GM06990 (cell line): ENCODE measurements at regions not wholly inside any gene's neighbourhood (a gene's known extent, or its start where the extent isn't known, plus 50 kb on each side); places are given as distances from the start of the nearest gene placed in this dataset.

Experiments
- DNase-seq: peaks from one replicate; pipeline ENCODE4 v3.0.0-alpha.2; 2011; ENCODE audit not compliant: insufficient read length; ENCODE audit errors: extremely low read depth
- H3K27me3 ChIP-seq: replicated peaks from 2 replicates; pipeline ENCODE4 v1.6.0; 2011; ENCODE audit warnings: low read length; ENCODE audit not compliant: control insufficient read depth, insufficient read depth
- H3K36me3 ChIP-seq: 2 replicates; pipeline ENCODE4 v1.5.1; 2011; ENCODE audit warnings: low read length; ENCODE audit not compliant: control insufficient read depth, insufficient read depth
- H3K4me3 ChIP-seq: replicated peaks from 2 replicates; pipeline ENCODE4 v1.5.1; 2011; ENCODE audit warnings: low read depth, mild to moderate bottlenecking, control low read depth, low read length
- TF ChIP-seq, protein P1 (sequence below): IDR thresholded peaks from 2 replicates; pipeline ENCODE4 v1.5.1; 2011; ENCODE audit warnings: low read length, control low read depth, mild to moderate bottlenecking, inconsistent platforms; ENCODE audit not compliant: insufficient read depth, poor library complexity, severe bottlenecking

DNA sequence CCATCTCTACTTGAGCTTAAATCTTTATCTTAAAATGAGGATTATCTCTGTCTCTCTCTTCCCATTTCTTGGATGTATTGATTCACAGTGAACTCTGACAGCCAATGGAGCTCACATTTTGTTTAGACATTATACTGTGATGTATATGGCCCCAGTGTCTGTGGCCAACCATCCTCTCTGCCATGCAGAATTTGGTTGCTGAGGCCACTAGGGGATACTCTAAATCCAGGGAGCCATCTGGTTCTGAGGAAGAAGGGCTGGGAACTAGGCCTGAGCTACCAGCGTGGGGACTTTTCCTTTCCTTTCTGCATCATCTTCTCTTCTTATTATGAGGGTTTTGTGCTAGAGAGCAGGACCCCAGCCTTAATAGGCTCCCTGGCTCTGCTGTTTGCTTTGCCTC lies 59.1 kb upstream of the RIPOR2 start:
- DNase-seq = no peak
- no peak overlapping the region for H3K4me3 ChIP-seq
- TF ChIP-seq, protein P1, sequence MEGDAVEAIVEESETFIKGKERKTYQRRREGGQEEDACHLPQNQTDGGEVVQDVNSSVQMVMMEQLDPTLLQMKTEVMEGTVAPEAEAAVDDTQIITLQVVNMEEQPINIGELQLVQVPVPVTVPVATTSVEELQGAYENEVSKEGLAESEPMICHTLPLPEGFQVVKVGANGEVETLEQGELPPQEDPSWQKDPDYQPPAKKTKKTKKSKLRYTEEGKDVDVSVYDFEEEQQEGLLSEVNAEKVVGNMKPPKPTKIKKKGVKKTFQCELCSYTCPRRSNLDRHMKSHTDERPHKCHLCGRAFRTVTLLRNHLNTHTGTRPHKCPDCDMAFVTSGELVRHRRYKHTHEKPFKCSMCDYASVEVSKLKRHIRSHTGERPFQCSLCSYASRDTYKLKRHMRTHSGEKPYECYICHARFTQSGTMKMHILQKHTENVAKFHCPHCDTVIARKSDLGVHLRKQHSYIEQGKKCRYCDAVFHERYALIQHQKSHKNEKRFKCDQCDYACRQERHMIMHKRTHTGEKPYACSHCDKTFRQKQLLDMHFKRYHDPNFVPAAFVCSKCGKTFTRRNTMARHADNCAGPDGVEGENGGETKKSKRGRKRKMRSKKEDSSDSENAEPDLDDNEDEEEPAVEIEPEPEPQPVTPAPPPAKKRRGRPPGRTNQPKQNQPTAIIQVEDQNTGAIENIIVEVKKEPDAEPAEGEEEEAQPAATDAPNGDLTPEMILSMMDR = no peak
- no peaks in the 10 kb centered on the region for H3K27me3 ChIP-seq
- no peaks in the 10 kb centered on the region for H3K36me3 ChIP-seq

DNA sequence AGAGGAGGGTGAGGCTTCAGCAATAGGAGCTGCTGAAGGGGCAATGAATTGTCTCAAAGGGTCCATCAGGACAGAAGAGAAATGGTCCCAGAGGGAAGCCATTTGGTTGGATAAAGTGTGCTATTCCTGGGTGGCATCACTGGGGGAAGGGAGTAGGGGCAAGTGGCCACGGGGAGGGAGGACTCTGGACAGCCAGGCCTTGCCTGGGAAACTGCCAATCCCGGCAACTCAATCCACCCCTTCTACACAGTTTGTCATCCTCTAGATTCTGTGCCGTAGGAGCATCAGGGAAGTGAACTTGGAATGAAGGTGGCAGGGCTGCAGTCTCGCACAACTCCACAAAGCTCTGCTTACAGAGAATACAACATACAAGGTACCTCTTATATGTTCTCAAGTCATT lies 59.5 kb upstream of the RIPOR2 start:
- H3K27me3 ChIP-seq = no peaks in the 10 kb centered on the region

DNA sequence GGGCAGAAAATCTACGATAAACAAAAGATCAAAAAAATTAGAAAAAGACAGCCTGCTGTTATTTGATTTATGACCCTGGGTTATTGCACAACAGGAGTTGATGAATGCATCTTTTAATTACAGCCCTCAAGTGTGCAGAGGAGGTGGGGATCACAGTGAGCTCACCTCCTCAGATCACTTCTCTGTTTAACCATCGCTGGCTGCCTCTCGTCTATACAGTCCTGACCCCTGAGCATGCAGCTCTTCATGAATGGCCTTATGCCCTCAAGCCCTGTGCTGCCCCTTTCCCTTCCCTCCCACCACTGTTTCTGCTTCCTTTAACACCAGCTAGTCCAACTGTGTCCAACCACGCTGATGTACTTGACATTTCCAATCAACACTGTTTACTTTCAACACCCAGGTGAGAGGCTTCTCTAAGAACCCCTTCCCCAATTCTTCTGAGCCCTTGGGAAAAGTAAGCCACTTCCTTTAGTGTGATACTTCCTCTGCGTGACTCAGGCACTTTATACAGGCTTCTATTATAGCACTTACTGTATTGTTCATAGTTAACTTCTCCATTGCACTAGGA lies 60.6 kb upstream of the RIPOR2 start:
- no peak for DNase-seq
- TF ChIP-seq, protein P1 = no peak
- H3K36me3 ChIP-seq = no peaks in the 10 kb centered on the region
- H3K27me3 ChIP-seq = no peaks in the 10 kb centered on the region
- H3K4me3 ChIP-seq = no peak overlapping the region

More for the DNA sequence above, 59.5 kb upstream of the RIPOR2 start:
- TF ChIP-seq, protein P1 = no peak
- DNase-seq = no peak
- Histone ChIP-seq H3K4me3 (no peak overlapping the region), H3K36me3 (no peaks in the 10 kb centered on the region)

DNA sequence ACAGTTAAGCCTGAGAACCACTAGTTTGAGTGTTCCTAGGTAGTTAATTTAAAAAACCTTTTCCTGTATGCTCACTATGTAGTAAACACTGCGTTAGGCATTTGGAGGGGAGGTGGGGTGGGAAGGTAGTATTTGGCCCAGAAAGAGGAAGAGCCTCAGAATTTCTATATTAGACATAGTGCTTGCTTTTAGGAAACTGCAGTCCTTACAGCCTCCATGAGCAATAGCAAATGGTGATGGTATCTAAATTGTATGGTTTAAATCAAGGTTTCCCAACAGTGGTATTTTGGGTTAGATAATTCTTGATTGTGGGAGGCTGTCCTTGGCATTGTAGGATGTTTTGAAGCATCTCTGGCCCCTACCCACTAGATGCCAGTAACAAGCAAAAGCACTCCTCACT lies 61.5 kb upstream of the RIPOR2 start:
- no peaks in the 10 kb centered on the region for H3K27me3 ChIP-seq
- DNase-seq = no peak
- no peak overlapping the region for H3K4me3 ChIP-seq
- H3K36me3 ChIP-seq = no peaks in the 10 kb centered on the region
- TF ChIP-seq, protein P1 = no peak

DNA sequence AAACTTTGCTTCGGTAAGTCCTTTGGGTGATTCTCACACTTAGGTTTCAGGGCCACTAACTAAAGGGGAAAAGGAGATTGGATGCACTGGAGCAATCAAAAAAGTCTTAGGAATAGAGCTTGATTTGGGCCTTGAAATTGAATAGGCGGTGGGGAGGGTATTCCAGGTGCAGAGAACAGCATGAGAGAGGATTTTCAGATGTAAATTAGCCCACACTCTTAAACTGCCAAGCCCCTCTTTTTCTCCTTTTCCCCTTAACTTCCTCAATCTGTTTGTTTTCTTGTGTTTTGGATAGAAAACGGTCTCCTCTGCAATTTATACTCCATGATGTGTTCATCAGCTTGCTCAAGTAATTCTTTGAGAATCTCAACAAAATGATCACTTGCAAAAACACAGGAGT lies 62.1 kb upstream of the RIPOR2 start:
- no peak for DNase-seq
- H3K4me3 ChIP-seq = no peak overlapping the region
- H3K27me3 ChIP-seq = no peaks in the 10 kb centered on the region
- no peaks in the 10 kb centered on the region for H3K36me3 ChIP-seq
- TF ChIP-seq, protein P1 = no peak
